ENCODE measurements at regions not wholly inside any gene's neighbourhood (a gene's known extent, or its start where the extent isn't known, plus 50 kb on each side); places are given as distances from the start of the nearest gene placed in this dataset.

DNA sequence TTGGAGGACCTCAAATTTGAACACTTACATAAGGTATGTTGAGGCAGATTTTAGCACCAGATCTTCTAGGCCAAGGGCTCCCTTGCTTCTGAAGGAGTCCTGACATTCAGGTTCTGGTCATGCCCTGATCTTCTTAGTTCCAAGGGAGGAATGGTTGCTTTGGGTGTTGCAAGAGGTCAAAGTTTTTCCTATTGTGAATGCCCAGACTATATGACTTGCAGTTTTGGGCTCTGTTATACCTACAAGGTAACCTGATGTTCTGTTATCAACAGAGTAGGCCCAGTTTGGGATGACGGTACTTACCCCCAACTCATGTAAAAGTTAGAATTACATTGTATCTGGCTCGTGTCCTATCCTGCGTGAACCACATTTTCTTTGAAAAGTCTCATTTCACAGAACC lies 69.1 kb upstream of the COCH start:
- no peak for TF ChIP-seq GABPA (IDR thresholded peaks at IDR 0.05; ENCODE audit: low read depth)
- TF ChIP-seq, protein P1, sequence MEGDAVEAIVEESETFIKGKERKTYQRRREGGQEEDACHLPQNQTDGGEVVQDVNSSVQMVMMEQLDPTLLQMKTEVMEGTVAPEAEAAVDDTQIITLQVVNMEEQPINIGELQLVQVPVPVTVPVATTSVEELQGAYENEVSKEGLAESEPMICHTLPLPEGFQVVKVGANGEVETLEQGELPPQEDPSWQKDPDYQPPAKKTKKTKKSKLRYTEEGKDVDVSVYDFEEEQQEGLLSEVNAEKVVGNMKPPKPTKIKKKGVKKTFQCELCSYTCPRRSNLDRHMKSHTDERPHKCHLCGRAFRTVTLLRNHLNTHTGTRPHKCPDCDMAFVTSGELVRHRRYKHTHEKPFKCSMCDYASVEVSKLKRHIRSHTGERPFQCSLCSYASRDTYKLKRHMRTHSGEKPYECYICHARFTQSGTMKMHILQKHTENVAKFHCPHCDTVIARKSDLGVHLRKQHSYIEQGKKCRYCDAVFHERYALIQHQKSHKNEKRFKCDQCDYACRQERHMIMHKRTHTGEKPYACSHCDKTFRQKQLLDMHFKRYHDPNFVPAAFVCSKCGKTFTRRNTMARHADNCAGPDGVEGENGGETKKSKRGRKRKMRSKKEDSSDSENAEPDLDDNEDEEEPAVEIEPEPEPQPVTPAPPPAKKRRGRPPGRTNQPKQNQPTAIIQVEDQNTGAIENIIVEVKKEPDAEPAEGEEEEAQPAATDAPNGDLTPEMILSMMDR (IDR thresholded peaks at IDR 0.05; ENCODE audit: insufficient read depth, low read length) = no peak
- TF ChIP-seq POLR2AphosphoS5 (IDR thresholded peaks at IDR 0.05; ENCODE audit: low read depth) = no peak
- TF ChIP-seq, protein P2, sequence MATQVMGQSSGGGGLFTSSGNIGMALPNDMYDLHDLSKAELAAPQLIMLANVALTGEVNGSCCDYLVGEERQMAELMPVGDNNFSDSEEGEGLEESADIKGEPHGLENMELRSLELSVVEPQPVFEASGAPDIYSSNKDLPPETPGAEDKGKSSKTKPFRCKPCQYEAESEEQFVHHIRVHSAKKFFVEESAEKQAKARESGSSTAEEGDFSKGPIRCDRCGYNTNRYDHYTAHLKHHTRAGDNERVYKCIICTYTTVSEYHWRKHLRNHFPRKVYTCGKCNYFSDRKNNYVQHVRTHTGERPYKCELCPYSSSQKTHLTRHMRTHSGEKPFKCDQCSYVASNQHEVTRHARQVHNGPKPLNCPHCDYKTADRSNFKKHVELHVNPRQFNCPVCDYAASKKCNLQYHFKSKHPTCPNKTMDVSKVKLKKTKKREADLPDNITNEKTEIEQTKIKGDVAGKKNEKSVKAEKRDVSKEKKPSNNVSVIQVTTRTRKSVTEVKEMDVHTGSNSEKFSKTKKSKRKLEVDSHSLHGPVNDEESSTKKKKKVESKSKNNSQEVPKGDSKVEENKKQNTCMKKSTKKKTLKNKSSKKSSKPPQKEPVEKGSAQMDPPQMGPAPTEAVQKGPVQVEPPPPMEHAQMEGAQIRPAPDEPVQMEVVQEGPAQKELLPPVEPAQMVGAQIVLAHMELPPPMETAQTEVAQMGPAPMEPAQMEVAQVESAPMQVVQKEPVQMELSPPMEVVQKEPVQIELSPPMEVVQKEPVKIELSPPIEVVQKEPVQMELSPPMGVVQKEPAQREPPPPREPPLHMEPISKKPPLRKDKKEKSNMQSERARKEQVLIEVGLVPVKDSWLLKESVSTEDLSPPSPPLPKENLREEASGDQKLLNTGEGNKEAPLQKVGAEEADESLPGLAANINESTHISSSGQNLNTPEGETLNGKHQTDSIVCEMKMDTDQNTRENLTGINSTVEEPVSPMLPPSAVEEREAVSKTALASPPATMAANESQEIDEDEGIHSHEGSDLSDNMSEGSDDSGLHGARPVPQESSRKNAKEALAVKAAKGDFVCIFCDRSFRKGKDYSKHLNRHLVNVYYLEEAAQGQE (IDR thresholded peaks at IDR 0.05; ENCODE audit: insufficient replicate concordance, low read depth) = no peak
- no peak for TF ChIP-seq SPI1 (IDR thresholded peaks at IDR 0.05; ENCODE audit: borderline replicate concordance, low read depth)
- Histone ChIP-seq H3K27ac (replicated peaks) (no peak overlapping the region), H3K27me3 (ENCODE audit: insufficient read depth, poor library complexity, severe bottlenecking) (no peaks in the 10 kb centered on the region), H3K4me3 (replicated peaks; ENCODE audit: insufficient read depth, low read length) (no peak overlapping the region)
- no peak for DNase-seq (ENCODE audit: low read depth in 1 of 2, low spot score in 1 of 2)

DNA sequence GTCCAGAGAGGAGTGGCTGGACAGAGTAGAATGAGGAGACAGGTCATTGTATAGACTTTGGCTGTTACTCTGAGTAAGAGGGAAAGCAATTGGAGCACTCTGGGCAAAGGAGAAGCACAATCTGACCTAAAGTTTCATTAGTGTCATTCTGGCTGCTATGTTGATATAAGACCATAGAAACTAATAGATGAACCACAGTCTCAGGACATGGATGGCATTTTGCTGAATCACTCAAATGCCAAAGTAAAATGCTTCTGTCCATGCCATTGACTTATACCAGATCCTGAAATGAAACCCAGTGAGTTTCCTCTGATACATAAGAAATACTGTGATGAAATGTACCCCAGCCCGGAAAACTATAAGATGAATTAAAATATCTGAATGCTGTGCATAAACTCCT lies 65.8 kb upstream of the COCH start:
- no peak for DNase-seq (ENCODE audit: low read depth in 1 of 2, low spot score in 1 of 2)
- TF ChIP-seq GABPA (IDR thresholded peaks at IDR 0.05; ENCODE audit: low read depth) (no peak), POLR2AphosphoS5 (IDR thresholded peaks at IDR 0.05; ENCODE audit: low read depth) (no peak), SPI1 (IDR thresholded peaks at IDR 0.05; ENCODE audit: borderline replicate concordance, low read depth) (no peak)
- TF ChIP-seq, protein P2 (IDR thresholded peaks at IDR 0.05; ENCODE audit: insufficient replicate concordance, low read depth) = no peak
- TF ChIP-seq, protein P1 (IDR thresholded peaks at IDR 0.05; ENCODE audit: insufficient read depth, low read length) = no peak
- Histone ChIP-seq H3K4me3 (replicated peaks; ENCODE audit: insufficient read depth, low read length) (no peak overlapping the region), H3K27ac (replicated peaks) (no peak overlapping the region), H3K27me3 (ENCODE audit: insufficient read depth, poor library complexity, severe bottlenecking) (no peaks in the 10 kb centered on the region)

DNA sequence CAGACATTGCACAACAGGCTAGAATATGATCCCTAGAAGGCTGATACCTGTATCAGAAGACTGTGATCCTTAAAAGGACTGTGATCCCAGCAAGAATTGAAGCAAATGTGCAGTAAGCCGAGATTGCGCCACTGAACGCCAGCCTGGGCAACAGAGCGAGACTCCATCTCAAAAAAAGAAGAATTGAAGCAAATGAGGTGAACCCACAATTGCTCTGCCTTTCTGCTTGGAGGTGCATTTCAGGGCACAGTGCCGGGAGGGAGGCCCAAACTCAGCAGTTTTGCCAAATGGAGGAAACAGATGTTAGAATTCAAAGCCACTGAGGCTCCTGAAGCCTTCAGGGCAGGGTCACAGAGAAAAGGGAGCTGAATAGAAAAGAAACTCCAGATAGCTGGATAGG lies 61.1 kb upstream of the COCH start:
- TF ChIP-seq GABPA (IDR thresholded peaks at IDR 0.05; ENCODE audit: low read depth) (no peak), SPI1 (IDR thresholded peaks at IDR 0.05; ENCODE audit: borderline replicate concordance, low read depth) (no peak), POLR2AphosphoS5 (IDR thresholded peaks at IDR 0.05; ENCODE audit: low read depth) (no peak)
- TF ChIP-seq, protein P2 (IDR thresholded peaks at IDR 0.05; ENCODE audit: insufficient replicate concordance, low read depth) = no peak
- TF ChIP-seq, protein P1 (IDR thresholded peaks at IDR 0.05; ENCODE audit: insufficient read depth, low read length) = no peak
- DNase-seq (ENCODE audit: low read depth in 1 of 2, low spot score in 1 of 2) = no peak
- Histone ChIP-seq H3K27me3 (ENCODE audit: insufficient read depth, poor library complexity, severe bottlenecking) (no peaks in the 10 kb centered on the region), H3K27ac (replicated peaks) (no peak overlapping the region), H3K4me3 (replicated peaks; ENCODE audit: insufficient read depth, low read length) (no peak overlapping the region)
